HEK293 (cell line): ENCODE measurements at regions not wholly inside any gene's neighbourhood (a gene's known extent, or its start where the extent isn't known, plus 50 kb on each side); places are given as distances from the start of the nearest gene placed in this dataset.

Experiments used
- CTCF ChIA-PET: fragments of 350-600 bp; formaldehyde crosslinking; extraction: SDS; loops from one replicate; lab custom pipeline; 2021; ENCODE audit warnings: antibody characterized with exemption; lab: Yijun Ruan, JAX
- POLR2A ChIA-PET: fragments of 300-600 bp; formaldehyde crosslinking; extraction: SDS; loops from one replicate; lab custom pipeline; 2020; ENCODE audit warnings: antibody characterized with exemption, inconsistent platforms; lab: Yijun Ruan, JAX
- H3K27ac ChIP-seq: fragments of 200-500 bp; sonication (Bioruptor generic); 2 replicates; pipeline ENCODE4 v1.5.1; 2014; ENCODE audit warnings: low read depth, low read length, control low read depth, inconsistent platforms; ENCODE audit errors: extremely low read depth
- H3K36me3 ChIP-seq, 2 experiments: fragments of 200-500 bp in 1 of 2; sonication (Bioruptor generic) in 1 of 2; 1 replicate in 1 of 2; 2 replicates in 1 of 2; pipeline ENCODE4 v1.5.1; 2014 to 2017; ENCODE audit warnings: inconsistent platforms in 2 of 2, low read length in 2 of 2; ENCODE audit not compliant: control insufficient read depth in 2 of 2, insufficient read depth in 1 of 2
- H3K4me1 ChIP-seq: fragments of 200-500 bp; sonication (Bioruptor generic); 2 replicates; pipeline ENCODE4 v1.5.1; 2014; ENCODE audit warnings: mild to moderate bottlenecking, low read length, inconsistent platforms; ENCODE audit not compliant: control insufficient read depth, insufficient read depth
- H3K4me3 ChIP-seq: 2 replicates; pipeline ENCODE4 v1.5.1; 2011; ENCODE audit warnings: low read depth, mild to moderate bottlenecking, control low read depth, low read length, moderate library complexity
- H3K9me3 ChIP-seq: fragments of 200-500 bp; sonication (Bioruptor generic); 2 replicates; pipeline ENCODE4 v1.5.1; 2014; ENCODE audit warnings: low read depth, low read length, inconsistent platforms; ENCODE audit not compliant: control insufficient read depth, insufficient read depth
- HOXC10 ChIP-seq: sonication (generic); formaldehyde crosslinking; IDR thresholded peaks from 2 replicates; pipeline ENCODE4 v1.8.1; 2023; ENCODE audit warnings: mild to moderate bottlenecking, missing genetic modification reagents
- KLF17 ChIP-seq: fragments of 450-650 bp; formaldehyde crosslinking; IDR thresholded peaks from 2 replicates; pipeline ENCODE4 v1.5.1; 2016; ENCODE audit warnings: missing biosample characterization, missing genetic modification characterization
- KLF8 ChIP-seq: fragments of 450-650 bp; formaldehyde crosslinking; IDR thresholded peaks from 2 replicates; pipeline ENCODE4 v1.5.1; 2016; ENCODE audit warnings: missing biosample characterization, missing genetic modification characterization
- OSR2 ChIP-seq: fragments of 450-650 bp; formaldehyde crosslinking; IDR thresholded peaks from 2 replicates; pipeline ENCODE4 v1.5.1; 2016; ENCODE audit warnings: missing biosample characterization, missing genetic modification characterization
- SP7 ChIP-seq: fragments of 450-650 bp; formaldehyde crosslinking; IDR thresholded peaks from 2 replicates; pipeline ENCODE4 v1.5.1; 2016; ENCODE audit warnings: missing biosample characterization, missing genetic modification characterization
- ZBTB6 ChIP-seq: fragments of 450-650 bp; formaldehyde crosslinking; IDR thresholded peaks from 2 replicates; pipeline ENCODE4 v1.5.1; 2017; ENCODE audit warnings: missing biosample characterization, missing genetic modification characterization
- ZNF112 ChIP-seq: fragments of 450-650 bp; formaldehyde crosslinking; IDR thresholded peaks from 2 replicates; pipeline ENCODE4 v1.5.0; 2017; ENCODE audit warnings: missing biosample characterization, missing genetic modification characterization
- ZNF155 ChIP-seq: fragments of 450-650 bp; formaldehyde crosslinking; IDR thresholded peaks from 2 replicates; pipeline ENCODE4 v1.5.1; 2016; ENCODE audit warnings: missing biosample characterization, missing genetic modification characterization
- ZNF157 ChIP-seq: fragments of 450-650 bp; formaldehyde crosslinking; IDR thresholded peaks from 2 replicates; pipeline ENCODE4 v1.5.1; 2016; ENCODE audit warnings: missing biosample characterization, missing genetic modification characterization
- ZNF335 ChIP-seq: fragments of 450-650 bp; formaldehyde crosslinking; conservative IDR thresholded peaks from 2 replicates; pipeline ENCODE4 v1.5.1; 2016; ENCODE audit warnings: missing biosample characterization, missing genetic modification characterization
- ZNF529 ChIP-seq: fragments of 450-650 bp; formaldehyde crosslinking; IDR thresholded peaks from 2 replicates; pipeline ENCODE4 v1.5.1; 2017; ENCODE audit warnings: missing genetic modification characterization, missing biosample characterization; ENCODE audit not compliant: insufficient replicate concordance
- ZNF600 ChIP-seq: fragments of 450-650 bp; formaldehyde crosslinking; IDR thresholded peaks from 2 replicates; pipeline ENCODE4 v1.5.1; 2016; ENCODE audit warnings: missing biosample characterization, missing genetic modification characterization
- ZNF785 ChIP-seq: fragments of 450-650 bp; formaldehyde crosslinking; IDR thresholded peaks from 2 replicates; pipeline ENCODE4 v1.5.1; 2016; ENCODE audit warnings: missing biosample characterization, missing genetic modification characterization
- ZNF830 ChIP-seq: fragments of 450-650 bp; IDR thresholded peaks from 2 replicates; pipeline ENCODE4 v1.5.0; 2018; ENCODE audit warnings: missing biosample characterization, missing genetic modification characterization, low read depth, mild to moderate bottlenecking, moderate library complexity
- TF ChIP-seq, protein P1 (sequence below): fragments of 450-650 bp; formaldehyde crosslinking; IDR thresholded peaks from 2 replicates; pipeline ENCODE4 v1.5.1; 2016; ENCODE audit warnings: missing biosample characterization, missing genetic modification characterization, borderline replicate concordance
- TF ChIP-seq, protein P2 (sequence below): fragments of 450-650 bp; formaldehyde crosslinking; IDR thresholded peaks from 2 replicates; pipeline ENCODE4 v1.5.1; 2016; ENCODE audit warnings: missing biosample characterization, missing genetic modification characterization
- TF ChIP-seq, protein P3 (sequence below): fragments of 450-650 bp; formaldehyde crosslinking; IDR thresholded peaks from 2 replicates; pipeline ENCODE4 v1.5.1; 2016; ENCODE audit warnings: missing biosample characterization, missing genetic modification characterization
- TF ChIP-seq, protein P4 (sequence below): fragments of 450-650 bp; formaldehyde crosslinking; optimal IDR thresholded peaks from 2 replicates; pipeline ENCODE3; 2016; ENCODE audit warnings: missing biosample characterization, mild to moderate bottlenecking, missing genetic modification characterization
- TF ChIP-seq, protein P5 (sequence below): fragments of 450-650 bp; formaldehyde crosslinking; IDR thresholded peaks from 2 replicates; pipeline ENCODE4 v1.5.0; 2017; ENCODE audit warnings: missing biosample characterization, missing genetic modification characterization, borderline replicate concordance

- Histone ChIP-seq H3K9me3 (no peaks in the 10 kb centered on the region), H3K4me1 (no peaks in the 10 kb centered on the region), H3K27ac (no peak overlapping the region), H3K36me3 (no peaks in the 10 kb centered on the region), H3K4me3 (no peak overlapping the region)
- TF ChIP-seq ZNF600 (tag by site-specific recombination) (no peak), SP7 (no peak), ZBTB6 (no peak), OSR2 (tag by site-specific recombination) (no peak), ZNF830 (tag by site-specific recombination) (no peak), KLF8 (tag by site-specific recombination) (no peak), ZNF112 (tag by site-specific recombination) (no peak), HOXC10 (CRISPR knock-in tag) (no peak)
- TF ChIP-seq, protein P1, sequence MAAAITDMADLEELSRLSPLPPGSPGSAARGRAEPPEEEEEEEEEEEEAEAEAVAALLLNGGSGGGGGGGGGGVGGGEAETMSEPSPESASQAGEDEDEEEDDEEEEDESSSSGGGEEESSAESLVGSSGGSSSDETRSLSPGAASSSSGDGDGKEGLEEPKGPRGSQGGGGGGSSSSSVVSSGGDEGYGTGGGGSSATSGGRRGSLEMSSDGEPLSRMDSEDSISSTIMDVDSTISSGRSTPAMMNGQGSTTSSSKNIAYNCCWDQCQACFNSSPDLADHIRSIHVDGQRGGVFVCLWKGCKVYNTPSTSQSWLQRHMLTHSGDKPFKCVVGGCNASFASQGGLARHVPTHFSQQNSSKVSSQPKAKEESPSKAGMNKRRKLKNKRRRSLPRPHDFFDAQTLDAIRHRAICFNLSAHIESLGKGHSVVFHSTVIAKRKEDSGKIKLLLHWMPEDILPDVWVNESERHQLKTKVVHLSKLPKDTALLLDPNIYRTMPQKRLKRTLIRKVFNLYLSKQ (tag by site-specific recombination), result no peak
- CTCF ChIA-PET, result no interaction called here
- POLR2A ChIA-PET, result no interaction called here
These were observed 167.1 kb upstream of the NECTIN3 start for GRCh38 chr3:110904520-110904890.

- POLR2A ChIA-PET, result no interaction called here
- Histone ChIP-seq H3K4me1 (no peaks in the 10 kb centered on the region), H3K9me3 (no peaks in the 10 kb centered on the region), H3K36me3 (no peaks in the 10 kb centered on the region), H3K27ac (no peak overlapping the region), H3K4me3 (no peak overlapping the region)
- no peak for TF ChIP-seq ZNF157 (tag by site-specific recombination)
- TF ChIP-seq ZNF155 (tag by site-specific recombination), result no peak
- TF ChIP-seq ZNF529 (tag by site-specific recombination), result no peak
- CTCF ChIA-PET, result interaction anchor here (1.0 kb wide), 1 partner anchor 16 kb away, joined by 3 read pairs; no protein-coding TSS in a partner anchor
These were observed 166.5 kb upstream of the NECTIN3 start for GRCh38 chr3:110905121-110905520.

GRCh38 chr3:110909839-110910238 is 161.8 kb upstream of the NECTIN3 start:
- H3K27ac ChIP-seq, result no peak overlapping the region
- no peaks in the 10 kb centered on the region for H3K9me3 ChIP-seq
- H3K4me3 ChIP-seq, result no peak overlapping the region
- H3K36me3 ChIP-seq, result no peaks in the 10 kb centered on the region
- no peaks in the 10 kb centered on the region for H3K4me1 ChIP-seq
- ChIA-PET POLR2A (no interaction called here), CTCF (no interaction called here)
- TF ChIP-seq, protein P2, sequence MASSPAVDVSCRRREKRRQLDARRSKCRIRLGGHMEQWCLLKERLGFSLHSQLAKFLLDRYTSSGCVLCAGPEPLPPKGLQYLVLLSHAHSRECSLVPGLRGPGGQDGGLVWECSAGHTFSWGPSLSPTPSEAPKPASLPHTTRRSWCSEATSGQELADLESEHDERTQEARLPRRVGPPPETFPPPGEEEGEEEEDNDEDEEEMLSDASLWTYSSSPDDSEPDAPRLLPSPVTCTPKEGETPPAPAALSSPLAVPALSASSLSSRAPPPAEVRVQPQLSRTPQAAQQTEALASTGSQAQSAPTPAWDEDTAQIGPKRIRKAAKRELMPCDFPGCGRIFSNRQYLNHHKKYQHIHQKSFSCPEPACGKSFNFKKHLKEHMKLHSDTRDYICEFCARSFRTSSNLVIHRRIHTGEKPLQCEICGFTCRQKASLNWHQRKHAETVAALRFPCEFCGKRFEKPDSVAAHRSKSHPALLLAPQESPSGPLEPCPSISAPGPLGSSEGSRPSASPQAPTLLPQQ (tag by site-specific recombination), result no peak
- TF ChIP-seq, protein P3, sequence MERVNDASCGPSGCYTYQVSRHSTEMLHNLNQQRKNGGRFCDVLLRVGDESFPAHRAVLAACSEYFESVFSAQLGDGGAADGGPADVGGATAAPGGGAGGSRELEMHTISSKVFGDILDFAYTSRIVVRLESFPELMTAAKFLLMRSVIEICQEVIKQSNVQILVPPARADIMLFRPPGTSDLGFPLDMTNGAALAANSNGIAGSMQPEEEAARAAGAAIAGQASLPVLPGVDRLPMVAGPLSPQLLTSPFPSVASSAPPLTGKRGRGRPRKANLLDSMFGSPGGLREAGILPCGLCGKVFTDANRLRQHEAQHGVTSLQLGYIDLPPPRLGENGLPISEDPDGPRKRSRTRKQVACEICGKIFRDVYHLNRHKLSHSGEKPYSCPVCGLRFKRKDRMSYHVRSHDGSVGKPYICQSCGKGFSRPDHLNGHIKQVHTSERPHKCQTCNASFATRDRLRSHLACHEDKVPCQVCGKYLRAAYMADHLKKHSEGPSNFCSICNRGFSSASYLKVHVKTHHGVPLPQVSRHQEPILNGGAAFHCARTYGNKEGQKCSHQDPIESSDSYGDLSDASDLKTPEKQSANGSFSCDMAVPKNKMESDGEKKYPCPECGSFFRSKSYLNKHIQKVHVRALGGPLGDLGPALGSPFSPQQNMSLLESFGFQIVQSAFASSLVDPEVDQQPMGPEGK (tag by site-specific recombination), result no peak
- TF ChIP-seq KLF17 (tag by site-specific recombination) (no peak), ZNF335 (no peak), ZNF785 (no peak)
- TF ChIP-seq, protein P4, sequence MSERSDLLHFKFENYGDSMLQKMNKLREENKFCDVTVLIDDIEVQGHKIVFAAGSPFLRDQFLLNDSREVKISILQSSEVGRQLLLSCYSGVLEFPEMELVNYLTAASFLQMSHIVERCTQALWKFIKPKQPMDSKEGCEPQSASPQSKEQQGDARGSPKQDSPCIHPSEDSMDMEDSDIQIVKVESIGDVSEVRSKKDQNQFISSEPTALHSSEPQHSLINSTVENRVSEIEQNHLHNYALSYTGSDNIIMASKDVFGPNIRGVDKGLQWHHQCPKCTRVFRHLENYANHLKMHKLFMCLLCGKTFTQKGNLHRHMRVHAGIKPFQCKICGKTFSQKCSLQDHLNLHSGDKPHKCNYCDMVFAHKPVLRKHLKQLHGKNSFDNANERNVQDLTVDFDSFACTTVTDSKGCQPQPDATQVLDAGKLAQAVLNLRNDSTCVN (tag by site-specific recombination), result no peak
- TF ChIP-seq, protein P5, sequence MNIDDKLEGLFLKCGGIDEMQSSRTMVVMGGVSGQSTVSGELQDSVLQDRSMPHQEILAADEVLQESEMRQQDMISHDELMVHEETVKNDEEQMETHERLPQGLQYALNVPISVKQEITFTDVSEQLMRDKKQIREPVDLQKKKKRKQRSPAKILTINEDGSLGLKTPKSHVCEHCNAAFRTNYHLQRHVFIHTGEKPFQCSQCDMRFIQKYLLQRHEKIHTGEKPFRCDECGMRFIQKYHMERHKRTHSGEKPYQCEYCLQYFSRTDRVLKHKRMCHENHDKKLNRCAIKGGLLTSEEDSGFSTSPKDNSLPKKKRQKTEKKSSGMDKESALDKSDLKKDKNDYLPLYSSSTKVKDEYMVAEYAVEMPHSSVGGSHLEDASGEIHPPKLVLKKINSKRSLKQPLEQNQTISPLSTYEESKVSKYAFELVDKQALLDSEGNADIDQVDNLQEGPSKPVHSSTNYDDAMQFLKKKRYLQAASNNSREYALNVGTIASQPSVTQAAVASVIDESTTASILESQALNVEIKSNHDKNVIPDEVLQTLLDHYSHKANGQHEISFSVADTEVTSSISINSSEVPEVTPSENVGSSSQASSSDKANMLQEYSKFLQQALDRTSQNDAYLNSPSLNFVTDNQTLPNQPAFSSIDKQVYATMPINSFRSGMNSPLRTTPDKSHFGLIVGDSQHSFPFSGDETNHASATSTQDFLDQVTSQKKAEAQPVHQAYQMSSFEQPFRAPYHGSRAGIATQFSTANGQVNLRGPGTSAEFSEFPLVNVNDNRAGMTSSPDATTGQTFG, result no peak
